ENCODE measurements at regions not wholly inside any gene's neighbourhood (a gene's known extent, or its start where the extent isn't known, plus 50 kb on each side); places are given as distances from the start of the nearest gene placed in this dataset.

- TF ChIP-seq, protein P1, sequence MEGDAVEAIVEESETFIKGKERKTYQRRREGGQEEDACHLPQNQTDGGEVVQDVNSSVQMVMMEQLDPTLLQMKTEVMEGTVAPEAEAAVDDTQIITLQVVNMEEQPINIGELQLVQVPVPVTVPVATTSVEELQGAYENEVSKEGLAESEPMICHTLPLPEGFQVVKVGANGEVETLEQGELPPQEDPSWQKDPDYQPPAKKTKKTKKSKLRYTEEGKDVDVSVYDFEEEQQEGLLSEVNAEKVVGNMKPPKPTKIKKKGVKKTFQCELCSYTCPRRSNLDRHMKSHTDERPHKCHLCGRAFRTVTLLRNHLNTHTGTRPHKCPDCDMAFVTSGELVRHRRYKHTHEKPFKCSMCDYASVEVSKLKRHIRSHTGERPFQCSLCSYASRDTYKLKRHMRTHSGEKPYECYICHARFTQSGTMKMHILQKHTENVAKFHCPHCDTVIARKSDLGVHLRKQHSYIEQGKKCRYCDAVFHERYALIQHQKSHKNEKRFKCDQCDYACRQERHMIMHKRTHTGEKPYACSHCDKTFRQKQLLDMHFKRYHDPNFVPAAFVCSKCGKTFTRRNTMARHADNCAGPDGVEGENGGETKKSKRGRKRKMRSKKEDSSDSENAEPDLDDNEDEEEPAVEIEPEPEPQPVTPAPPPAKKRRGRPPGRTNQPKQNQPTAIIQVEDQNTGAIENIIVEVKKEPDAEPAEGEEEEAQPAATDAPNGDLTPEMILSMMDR (IDR thresholded peaks at IDR 0.05) = no peak
- no peak for TF ChIP-seq TCF7L2 (IDR thresholded peaks at IDR 0.05; ENCODE audit: low read depth, low read length)
- no peak for TF ChIP-seq POLR2AphosphoS5 (IDR thresholded peaks at IDR 0.05; ENCODE audit: low read depth, low read length)
- TF ChIP-seq, protein P2, sequence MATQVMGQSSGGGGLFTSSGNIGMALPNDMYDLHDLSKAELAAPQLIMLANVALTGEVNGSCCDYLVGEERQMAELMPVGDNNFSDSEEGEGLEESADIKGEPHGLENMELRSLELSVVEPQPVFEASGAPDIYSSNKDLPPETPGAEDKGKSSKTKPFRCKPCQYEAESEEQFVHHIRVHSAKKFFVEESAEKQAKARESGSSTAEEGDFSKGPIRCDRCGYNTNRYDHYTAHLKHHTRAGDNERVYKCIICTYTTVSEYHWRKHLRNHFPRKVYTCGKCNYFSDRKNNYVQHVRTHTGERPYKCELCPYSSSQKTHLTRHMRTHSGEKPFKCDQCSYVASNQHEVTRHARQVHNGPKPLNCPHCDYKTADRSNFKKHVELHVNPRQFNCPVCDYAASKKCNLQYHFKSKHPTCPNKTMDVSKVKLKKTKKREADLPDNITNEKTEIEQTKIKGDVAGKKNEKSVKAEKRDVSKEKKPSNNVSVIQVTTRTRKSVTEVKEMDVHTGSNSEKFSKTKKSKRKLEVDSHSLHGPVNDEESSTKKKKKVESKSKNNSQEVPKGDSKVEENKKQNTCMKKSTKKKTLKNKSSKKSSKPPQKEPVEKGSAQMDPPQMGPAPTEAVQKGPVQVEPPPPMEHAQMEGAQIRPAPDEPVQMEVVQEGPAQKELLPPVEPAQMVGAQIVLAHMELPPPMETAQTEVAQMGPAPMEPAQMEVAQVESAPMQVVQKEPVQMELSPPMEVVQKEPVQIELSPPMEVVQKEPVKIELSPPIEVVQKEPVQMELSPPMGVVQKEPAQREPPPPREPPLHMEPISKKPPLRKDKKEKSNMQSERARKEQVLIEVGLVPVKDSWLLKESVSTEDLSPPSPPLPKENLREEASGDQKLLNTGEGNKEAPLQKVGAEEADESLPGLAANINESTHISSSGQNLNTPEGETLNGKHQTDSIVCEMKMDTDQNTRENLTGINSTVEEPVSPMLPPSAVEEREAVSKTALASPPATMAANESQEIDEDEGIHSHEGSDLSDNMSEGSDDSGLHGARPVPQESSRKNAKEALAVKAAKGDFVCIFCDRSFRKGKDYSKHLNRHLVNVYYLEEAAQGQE (IDR thresholded peaks at IDR 0.05; ENCODE audit: insufficient read depth in 1 of 2, low read depth in 2 of 2, low read length in 1 of 2) = no peak
Observed at GRCh38 chr2:168404764-168405163, 51.3 kb upstream of the CERS6 start.

All from Panc1 (cell line).